ENCODE measurements at regions not wholly inside any gene's neighbourhood (a gene's known extent, or its start where the extent isn't known, plus 50 kb on each side); places are given as distances from the start of the nearest gene placed in this dataset.

DNA sequence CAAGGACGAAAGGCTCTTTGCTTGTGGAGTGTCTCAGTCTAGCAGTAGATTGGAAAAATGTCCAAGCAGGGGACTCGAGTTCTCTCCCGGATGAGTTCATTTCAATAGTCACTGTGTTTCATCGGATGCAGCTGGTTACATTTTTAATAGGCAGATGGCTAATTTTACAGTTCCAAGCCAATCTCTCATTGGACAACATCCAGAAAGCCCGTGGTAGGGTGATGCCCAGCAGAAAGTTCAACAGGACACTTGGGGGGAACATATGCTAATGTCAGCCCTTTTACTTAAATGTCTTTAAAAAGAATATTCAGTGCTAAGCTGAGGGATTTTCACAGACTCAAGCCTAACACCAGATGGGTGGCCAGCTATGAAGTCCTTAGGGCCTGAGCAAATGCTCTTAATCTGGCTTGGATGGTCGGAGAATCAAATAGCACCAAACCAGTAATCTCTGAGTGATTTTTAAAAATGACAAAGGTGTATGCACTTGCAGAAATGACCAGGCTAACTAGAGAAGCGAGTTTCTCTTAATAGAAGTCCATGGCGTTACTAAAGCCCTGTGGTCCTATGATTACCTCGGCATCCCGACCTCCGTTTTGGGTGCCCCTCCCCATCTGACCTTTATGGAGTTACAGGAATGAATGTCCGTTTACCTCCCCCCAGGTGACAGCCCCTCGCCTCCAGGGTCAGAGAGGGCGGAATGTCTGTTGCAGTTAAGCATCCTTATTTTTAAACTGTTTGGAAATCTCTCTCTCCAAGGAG is 289.2 kb upstream of the SALL1 start:
- no peak for DNase-seq

DNA sequence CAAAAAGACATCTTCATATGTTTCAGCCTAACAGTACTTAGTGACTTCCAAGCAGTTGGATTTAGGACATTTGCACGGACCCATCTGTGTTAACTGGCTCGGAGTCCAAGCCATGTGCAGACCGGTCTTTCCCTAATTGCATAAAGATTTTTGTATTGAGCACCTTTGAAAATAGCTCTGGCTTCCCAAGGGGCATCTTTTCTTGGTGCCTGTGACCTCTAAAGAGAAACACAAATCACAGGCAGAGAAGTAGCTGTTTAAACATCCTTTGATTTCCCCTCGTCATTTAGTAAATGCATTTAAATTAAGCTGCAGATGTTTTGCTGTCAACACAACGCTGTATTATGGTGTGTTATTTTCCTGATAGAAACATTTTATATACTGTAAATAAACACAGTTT is 288.2 kb upstream of the SALL1 start:
- no peak for DNase-seq

DNA sequence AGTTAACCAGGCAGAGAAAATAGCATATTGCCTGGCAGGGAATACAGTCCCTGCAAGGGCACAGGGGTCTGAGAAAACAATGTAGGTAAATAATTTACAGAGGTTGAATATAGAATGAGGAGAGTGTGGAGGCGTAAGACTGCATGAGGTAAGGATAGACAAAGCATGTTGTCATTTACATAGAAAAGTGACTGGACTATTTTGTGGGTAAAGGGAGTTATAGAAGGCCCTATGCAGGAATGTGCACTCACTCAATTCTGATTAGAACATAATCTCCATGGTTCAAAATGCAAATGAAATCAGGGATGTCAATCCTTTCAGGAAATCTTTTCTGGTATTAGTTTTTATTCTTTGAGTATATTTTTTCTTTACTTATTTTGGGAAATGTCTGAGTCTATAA is 285.7 kb upstream of the SALL1 start:
- DNase-seq, result no peak

DNA sequence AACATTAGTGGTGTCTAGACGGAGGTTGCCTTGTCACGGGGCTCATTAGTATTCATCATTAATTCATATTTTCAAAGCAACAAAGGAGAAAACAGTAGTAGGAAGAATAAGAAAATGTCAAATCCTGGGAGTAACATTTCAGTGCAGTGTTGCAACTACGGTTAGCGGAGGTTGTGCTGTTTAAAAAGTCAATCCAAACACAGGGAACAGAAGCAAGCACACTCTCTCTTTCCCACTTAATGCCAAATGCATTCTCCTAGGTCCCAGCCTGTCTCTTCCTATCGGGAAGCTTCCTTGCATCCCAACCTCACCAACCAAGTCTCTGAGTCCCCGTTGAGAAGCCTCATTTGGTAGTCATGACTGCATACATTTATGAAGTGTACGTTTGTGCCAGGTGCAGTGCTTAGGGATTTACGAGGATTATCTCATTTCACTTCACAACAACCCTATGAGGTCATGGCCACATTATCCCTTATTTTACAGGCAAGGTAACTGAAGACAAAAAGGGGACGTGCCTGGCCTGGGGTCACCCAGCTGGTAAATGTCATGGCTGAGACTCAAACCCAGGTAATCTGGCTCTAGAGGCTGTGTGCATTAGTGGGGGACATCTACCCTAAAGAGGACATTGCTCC is 283.6 kb upstream of the SALL1 start:
- no peak for DNase-seq

DNA sequence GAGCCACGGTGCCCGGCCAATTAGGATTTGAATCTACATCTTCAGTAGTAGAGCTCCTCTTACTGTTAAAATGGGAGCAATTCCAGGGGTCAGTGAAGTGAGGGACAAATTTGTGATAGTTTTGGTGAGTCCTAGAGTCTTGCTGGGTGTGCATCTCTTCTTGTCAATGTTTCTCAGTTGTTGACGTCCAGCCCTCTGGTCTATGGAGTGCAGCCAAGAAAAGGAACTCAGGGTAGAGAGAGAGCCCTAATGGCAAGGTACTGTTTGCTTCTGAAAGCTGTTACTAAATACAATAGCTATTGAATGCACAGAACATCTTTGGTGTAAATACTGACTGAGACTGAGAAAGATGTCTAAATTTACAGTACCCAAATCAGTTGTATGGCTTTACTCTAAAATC is 282.5 kb upstream of the SALL1 start:
- DNase-seq, result no peak

DNA sequence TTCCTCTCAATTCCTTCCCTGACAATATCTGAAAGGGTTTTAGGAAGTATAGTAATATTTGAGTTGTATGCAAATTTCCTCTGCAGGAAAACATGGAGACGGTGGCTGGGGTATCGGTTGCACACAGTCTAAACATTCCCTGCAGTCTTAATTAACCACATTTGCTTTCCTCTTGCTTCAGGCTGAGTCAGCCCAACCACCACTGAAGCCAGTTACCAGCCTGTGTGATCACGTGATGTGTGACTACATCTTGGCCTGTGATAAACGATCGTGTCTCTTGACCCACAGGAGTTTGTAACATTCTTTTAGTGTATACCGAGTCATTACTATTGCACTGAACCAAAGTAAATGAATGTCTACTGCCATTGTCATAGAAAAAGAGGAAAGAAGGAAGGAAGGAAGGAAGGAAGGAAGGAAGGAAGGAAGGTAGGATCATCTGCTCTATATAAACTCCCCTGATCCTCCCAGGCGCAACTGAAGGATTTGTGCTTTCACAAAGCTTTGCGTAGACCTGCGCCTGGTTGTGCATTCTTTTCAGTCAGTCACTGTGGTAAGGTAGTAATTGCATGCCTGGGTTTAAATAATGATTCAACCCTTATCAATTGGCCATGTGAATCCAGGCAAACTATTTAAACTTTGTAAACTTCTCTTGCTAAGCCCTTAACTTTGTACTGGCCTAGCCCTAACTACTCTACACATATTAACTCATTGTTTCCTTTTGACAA is 280.6 kb upstream of the SALL1 start:
- no peak for DNase-seq

DNA sequence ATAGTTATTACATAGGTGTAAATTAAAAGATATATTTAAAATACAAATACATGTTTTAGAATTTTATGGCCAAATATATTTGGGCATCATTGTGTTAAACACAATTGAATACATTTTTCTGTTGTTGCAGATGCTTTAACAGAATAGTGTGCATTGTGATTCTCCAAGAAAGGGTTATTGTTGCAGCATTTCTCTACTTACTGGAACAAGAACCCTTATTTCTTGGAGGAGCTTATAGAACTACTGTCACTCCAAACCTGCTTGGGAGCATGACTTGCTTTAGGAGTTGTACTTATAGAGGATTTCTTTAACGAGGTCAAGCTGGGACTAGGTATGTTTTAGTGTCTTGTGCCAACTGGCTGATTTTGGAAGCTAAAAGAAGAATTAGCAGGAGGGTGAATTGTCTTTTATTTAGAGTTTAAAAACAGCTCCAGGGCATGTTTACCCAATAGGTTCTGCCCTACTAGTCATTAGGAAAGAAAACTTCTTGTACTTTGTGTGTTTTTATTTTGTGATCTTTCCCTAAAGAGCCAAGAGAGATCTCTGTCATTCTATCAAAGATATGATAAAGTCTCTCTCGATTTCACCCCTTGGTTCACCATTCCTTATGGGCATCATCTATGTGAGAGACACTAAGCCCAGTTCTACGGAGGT is 279.8 kb upstream of the SALL1 start:
- DNase-seq, result no peak

DNA sequence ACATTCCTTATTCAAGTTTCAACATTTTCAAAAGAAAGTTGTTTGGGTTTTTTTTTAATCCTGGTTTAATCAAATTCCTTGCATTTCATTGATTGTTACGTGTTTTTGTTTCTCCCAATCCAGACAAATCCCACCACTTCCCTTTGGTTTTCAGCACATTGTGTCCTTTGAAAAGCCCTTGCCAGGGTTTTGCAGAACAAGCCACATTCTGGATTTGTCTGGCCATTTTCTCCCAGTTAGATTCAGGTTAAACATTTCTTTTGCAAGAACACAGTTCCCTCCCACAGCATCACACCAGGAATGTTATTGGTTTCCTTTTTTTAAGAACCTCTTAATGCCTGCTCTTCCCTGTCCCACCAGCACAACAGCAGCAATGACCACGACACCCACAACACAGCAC is 278.0 kb upstream of the SALL1 start:
- DNase-seq, result no peak

DNA sequence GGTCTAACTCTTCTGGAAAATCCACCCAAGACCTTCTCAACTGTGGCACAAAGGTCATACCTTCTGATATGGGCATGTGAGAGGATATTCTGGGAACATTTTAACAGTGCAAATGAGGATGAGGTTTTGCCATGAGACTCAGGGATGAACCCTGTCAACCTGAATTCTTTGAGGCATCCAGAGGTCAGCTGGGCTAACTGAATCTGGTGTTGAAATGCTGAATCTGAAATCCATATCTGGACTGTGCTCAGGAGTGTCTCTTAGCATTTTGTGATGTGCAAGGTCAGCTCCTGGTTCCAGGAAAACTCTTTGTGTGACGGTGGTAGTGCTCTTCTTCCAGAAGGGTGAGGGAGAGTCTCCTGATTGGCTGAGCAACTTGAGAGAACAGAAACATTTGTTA is 276.0 kb upstream of the SALL1 start:
- DNase-seq, result no peak

DNA sequence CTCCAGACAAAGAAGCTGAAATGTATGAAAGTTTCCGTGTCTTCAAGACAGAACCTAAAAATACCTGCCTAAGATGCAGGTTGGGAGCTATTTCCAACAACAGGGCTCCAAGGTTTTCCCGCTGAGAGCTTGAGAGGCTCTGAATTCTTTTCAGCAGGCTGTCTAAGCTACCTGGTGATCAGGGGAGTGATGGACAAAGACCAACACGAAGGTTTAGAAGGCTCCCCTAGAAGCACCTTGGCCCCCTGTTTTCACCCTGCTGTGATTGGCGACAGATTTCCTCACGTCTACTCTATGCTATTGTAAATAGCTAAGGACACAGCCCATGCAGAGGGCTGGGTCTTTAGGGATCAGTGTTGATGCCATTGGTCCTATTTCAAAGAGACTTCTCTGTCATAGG is 275.2 kb upstream of the SALL1 start:
- no peak for DNase-seq

DNA sequence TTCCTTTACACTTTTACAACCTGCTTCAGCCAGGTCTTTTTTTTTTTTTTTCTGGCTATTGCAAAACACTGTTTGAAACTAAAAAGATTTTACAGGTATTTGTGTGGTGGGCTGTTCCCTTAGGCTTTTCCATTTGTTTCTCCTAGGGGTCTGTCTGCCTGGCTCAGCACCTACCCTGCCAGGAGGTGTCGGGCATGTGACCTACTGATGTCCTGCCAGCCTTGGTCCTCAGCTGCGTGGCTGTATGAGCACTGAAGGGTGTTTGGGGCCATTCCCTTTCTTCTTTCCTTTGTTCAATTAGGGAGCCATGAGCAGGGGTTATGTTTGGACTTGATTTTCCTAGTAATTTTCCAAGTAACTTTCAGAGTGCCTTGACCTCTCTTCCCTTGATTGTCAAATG is 269.2 kb upstream of the SALL1 start:
- DNase-seq, result no peak

DNA sequence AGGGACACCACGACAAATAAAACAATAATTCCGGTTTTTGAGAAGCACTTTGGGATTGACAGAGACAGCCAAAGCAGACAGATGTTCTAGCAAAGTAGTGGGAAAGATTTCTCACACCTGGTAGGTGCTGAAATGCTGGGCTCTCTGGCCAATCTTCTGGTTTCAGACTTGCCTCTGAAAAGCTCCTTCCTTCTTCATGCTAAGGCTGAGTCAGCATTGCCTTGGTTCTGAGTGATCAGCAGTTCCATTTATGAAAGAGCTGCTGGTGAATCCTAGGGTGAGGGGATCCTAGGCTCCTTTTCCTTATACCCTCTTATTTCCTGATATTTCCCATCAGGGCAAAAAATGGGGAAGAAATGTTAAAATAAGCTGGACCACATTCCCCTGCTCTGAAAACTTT is 268.7 kb upstream of the SALL1 start:
- no peak for DNase-seq

DNA sequence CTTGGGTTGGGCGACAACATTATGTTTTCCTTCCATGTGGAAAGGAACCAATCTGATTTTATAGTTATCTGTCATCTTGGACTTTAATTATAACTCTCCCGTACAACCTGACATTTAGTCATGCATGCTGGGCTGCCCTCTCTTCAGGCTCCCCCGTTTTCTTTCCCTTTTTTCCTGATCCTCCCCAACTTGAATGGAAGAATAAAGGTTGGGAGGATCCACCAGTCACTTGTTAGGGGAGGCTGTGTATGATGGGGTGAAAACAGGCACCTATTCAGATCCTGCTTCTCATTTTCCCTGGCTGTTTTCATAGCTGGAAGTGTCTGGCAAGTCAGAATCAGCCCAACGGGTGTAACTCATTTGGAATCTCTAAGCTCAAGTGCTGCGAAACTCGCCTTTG is 267.2 kb upstream of the SALL1 start:
- no peak for DNase-seq

DNA sequence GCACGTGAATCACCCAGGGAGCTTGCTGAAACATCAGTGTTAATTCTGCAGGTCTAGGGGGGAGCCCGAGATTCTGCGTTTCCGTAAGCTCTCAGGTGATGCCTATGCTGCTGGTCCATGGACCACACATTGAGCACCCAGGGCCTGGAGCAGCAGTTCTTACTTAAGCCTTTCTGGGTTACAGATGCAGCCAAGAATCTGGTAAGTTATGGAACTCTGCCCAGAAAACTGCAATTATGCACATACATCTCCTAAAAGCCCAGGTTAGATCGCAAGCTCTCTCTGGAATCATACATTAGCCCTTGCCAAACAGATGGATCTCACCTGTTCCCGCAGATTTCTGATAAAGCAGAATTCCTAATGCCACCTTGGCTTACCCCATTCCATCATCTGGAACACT is 265.9 kb upstream of the SALL1 start:
- DNase-seq, result no peak

DNA sequence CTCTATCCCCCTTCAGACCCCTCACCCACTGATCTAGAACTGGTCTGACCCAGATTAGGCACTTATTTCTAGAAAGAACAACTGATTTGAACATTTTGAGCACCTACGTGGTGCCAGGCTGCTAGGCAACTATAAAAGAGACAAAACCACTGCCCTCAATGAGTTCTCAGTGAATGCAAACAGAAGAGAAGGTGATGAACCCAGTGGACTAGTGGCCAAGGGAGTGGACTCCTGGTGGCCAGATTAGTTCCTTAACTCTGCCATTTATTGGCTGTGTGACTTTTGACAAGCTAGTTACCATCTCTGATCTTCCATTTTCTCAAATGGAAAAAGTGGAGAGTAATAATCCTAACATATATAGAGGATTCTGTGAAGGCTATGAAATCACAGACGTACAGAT is 259.1 kb upstream of the SALL1 start:
- DNase-seq, result no peak

DNA sequence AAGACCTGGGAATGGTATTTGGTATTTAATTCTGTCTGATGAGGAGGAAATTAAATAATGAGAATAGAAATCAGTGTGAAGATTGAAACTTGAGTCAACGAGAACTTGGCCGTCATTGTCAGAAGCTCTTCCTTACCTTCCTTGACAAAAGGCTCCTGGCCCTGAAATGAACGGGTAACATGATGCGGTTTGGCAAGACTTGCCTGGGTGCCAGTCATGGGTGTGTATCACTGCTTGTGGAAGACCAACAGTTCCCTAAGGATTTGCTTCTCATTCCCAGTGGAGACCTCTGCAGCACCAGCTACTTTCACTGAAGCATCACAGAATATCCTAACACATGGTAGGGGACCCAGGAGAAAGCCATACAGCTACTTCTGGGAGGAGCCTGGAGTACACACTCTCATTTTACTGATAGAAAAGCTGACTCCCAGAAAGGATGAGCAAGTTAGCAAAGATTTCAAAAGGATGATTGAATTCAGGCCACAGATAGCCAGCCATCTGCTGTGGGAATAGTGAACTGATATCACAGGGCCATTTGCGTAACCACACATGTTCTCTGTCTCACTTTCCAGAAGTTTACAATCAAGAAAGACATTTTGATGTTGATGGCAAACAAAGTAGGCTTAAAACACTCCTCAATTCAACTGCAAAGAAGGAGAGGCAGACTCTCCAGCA is 258.1 kb upstream of the SALL1 start:
- DNase-seq, result no peak

DNA sequence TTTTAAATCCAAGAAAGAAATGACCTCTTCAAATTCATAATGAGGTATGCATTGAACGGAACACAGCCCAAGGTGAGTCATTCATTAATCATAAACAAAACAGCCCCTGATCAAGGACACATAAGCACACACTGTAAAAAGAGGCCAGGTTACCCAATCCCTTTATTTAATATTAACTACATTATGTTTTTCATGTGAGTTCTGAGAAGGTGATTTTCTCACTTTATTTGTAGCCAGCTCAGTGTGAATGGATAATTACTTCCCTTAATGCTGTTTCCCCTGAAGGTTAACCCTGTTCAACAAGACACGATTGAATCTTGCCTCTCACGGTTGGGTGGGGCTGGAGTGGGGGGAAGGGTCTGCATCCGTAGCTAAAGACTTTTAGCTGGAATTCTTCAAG is 257.3 kb upstream of the SALL1 start:
- no peak for DNase-seq

DNA sequence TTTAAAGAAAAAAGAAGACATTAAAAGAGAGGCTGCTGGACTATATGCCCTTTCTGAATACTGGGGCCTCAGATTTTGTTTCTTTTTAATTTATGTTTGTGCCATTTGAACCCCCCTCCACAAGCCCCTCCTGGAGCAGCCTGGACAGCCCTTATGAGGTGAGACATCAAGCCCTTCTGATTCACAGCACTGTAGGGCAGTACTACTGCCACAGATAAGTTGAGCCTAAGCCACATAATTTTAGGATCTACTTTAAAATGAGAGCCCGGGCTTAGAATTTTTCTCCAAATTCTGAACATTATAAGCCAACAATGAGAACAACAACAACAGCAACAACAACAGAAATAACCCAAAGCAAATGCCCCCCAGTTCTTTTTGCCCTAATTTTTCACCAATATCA is 256.9 kb upstream of the SALL1 start:
- no peak for DNase-seq

DNA sequence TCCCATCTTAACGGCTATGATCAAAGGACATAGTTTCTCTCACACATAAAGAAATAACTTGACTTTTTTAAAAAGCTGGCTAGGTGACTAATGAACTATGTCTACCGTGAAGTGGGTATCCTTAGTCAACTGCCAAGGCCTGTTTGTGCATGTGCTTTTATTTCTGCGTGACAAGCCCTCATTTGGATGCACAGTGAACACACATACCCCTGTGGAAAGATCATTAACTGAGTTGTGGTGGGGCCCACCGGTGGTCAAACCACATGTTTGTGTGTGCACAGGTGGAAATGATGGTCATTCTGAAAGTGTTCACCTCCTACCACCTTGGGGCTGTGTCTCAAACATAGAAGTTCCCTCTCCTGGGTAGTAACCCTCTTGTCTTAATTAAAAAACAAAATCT is 256.1 kb upstream of the SALL1 start:
- no peak for DNase-seq

DNA sequence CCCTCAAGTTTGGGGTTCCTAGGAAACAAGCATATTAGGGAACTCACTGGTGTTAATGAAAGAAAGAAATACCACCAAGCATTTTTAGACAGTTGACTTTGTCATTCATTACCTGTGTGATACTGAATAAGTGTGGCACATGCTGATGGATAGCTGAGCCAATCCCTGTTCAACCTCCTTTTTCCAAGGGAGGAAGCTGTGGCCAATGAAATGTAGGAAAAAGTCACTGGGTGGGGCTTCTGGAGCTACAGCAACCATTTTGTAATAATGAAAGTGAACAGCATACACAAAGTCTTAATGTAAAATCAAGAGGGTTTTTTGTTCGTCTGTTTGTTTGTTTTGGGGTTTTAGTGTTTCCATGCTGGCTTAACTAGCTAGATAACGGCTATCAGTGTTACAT is 254.3 kb upstream of the SALL1 start:
- no peak for DNase-seq

DNA sequence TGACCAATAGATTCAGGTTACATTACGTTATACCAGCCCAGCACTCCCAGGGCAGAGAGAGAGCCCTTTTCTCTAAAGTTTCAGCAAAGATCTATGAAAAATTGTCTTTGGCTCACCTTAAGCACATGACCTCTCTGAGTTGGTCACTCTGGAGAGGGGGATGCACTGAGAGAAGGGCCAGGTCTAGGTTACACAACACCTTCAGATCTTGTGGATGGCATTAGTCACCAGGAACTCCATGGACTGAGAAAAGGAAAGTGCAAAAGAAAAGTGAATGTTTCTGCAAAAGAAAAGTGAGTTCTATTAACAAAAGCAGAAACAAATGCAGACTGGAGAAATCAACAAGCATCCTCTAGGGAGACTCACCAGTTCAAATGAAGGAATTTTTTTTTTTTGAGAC is 253.3 kb upstream of the SALL1 start:
- no peak for DNase-seq

DNA sequence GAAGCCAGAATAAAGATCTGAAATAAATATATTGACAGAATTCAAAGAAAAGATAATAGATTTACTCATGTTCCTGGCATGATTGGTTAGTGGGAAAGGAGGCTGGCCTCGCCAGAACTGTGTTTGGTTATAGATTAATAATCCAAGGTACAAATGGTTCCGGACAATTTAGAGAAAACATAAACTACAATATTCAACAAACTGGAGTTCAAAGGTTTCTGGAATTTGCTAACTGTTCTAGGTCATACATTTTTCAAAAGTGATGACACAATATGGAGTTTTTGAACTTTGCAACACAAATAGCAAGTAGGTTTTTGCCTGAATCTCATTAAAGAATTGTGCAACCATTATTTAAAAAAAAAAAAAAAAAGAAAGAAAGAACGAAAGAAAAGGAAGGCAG is 251.7 kb upstream of the SALL1 start:
- no peak for DNase-seq

DNA sequence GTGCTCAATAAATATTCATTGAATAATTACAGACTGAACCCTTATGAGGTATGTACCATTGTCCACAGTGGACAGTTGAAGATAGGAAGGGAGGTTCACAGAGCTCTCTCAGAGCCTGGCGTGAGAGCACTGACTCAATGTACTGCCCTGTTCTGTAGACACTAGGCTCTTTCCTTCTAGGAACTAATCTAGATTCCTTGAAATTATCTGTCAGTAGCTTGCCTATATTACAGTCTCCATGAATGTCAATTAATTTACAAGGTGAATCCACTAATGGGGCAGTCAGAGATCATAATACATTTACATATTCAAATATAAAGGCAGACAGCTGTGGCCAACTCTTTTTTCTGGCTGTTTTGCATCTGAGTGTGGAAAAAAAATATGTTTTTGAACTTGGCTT is 251.2 kb upstream of the SALL1 start:
- DNase-seq, result no peak

Measured in activated naive CD4-positive, alpha-beta T cell (primary cell).